Panc1 (cell line): ENCODE measurements at regions not wholly inside any gene's neighbourhood (a gene's known extent, or its start where the extent isn't known, plus 50 kb on each side); places are given as distances from the start of the nearest gene placed in this dataset.

Source experiments
- ATAC-seq: fragments of 200-7000 bp; cut with Tn5 transposase; 2 replicates; pipeline ENCODE4 v1.9.1; 2020; ENCODE audit warnings: mild to moderate bottlenecking, moderate library complexity
- BruUV-seq: library from RNA; stranded (reverse); fragments of 400-500 nt; replicated peaks from 2 replicates; lab custom pipeline; 2021; lab: Mats Ljungman, UMichigan
- CTCF ChIA-PET: fragments of 300-600 bp; sonication (Branson Sonifier 250); formaldehyde crosslinking; loops from one replicate; lab custom pipeline; 2022; ENCODE audit warnings: antibody characterized with exemption; lab: Charles Lee
- POLR2A ChIA-PET: fragments of 300-600 bp; sonication (Branson Sonifier 250); formaldehyde crosslinking; loops from one replicate; lab custom pipeline; 2022; ENCODE audit warnings: antibody characterized with exemption; lab: Charles Lee
- DNase-seq: peaks from one replicate; pipeline ENCODE4 v3.0.0-alpha.2; 2010; ENCODE audit warnings: low read depth, low spot score
- H3K27ac ChIP-seq: 2 replicates; pipeline ENCODE4 v1.5.1; 2011; ENCODE audit warnings: mild to moderate bottlenecking, low read length, inconsistent platforms
- H3K27me3 ChIP-seq: fragments of 200-500 bp; sonication (Bioruptor generic); 2 replicates; pipeline ENCODE4 v1.6.0; 2014; ENCODE audit warnings: low read length, inconsistent platforms; ENCODE audit not compliant: control insufficient read depth, insufficient read depth
- H3K36me3 ChIP-seq: fragments of 200-500 bp; sonication (Bioruptor generic); 2 replicates; pipeline ENCODE4 v1.5.1; 2014; ENCODE audit warnings: inconsistent platforms, mild to moderate bottlenecking, low read length, moderate library complexity; ENCODE audit not compliant: control insufficient read depth, insufficient read depth
- H3K4me1 ChIP-seq: 2 replicates; pipeline ENCODE4 v1.5.1; 2011; ENCODE audit warnings: inconsistent platforms, mild to moderate bottlenecking, low read length, moderate library complexity; ENCODE audit not compliant: control insufficient read depth, insufficient read depth
- H3K4me3 ChIP-seq, 2 experiments: 2 replicates each; pipeline ENCODE4 v1.5.1; 2011 to 2012; ENCODE audit warnings: low read depth in 2 of 2, low read length in 2 of 2, mild to moderate bottlenecking in 2 of 2, inconsistent platforms in 1 of 2, moderate library complexity in 1 of 2
- H3K9me3 ChIP-seq: fragments of 200-500 bp; sonication (Bioruptor generic); 2 replicates; pipeline ENCODE4 v1.5.1; 2014; ENCODE audit warnings: low read depth, mild to moderate bottlenecking, inconsistent platforms, low read length, moderate library complexity; ENCODE audit not compliant: control insufficient read depth, insufficient read depth
- CTCF ChIP-seq: fragments of 450-650 bp; IDR thresholded peaks from 2 replicates; pipeline ENCODE4 v1.5.1; 2017; ENCODE audit warnings: mild to moderate bottlenecking
- POLR2AphosphoS5 ChIP-seq: IDR thresholded peaks from 2 replicates; pipeline ENCODE4 v1.6.1; 2012; ENCODE audit warnings: mild to moderate bottlenecking, low read depth, low read length, moderate library complexity
- REST ChIP-seq, 2 experiments: IDR thresholded peaks; 2 replicates each; pipeline ENCODE4 v1.6.1; 2011 to 2012; ENCODE audit warnings: low read depth in 2 of 2, control low read depth in 1 of 2, low read length in 1 of 2, mild to moderate bottlenecking in 1 of 2, moderate library complexity in 1 of 2; ENCODE audit not compliant: insufficient read depth in 1 of 2
- SIN3A ChIP-seq: IDR thresholded peaks from 2 replicates; pipeline ENCODE4 v1.6.1; 2012; ENCODE audit warnings: low read depth, mild to moderate bottlenecking, low read length, moderate library complexity, borderline replicate concordance; ENCODE audit not compliant: insufficient read depth
- TCF7L2 ChIP-seq: IDR thresholded peaks from 2 replicates; pipeline ENCODE4 v1.6.1; 2011; ENCODE audit warnings: mild to moderate bottlenecking, low read depth, low read length, inconsistent platforms
- in situ Hi-C: cut with HindIII; loops from 2 replicates; pipeline ENCODE4 v1.10.0; 2016; ENCODE audit warnings: low sequenced_read_pairs, low pct_unique_long_range_greater_than_20kb
- intact Hi-C: fragments of 100-400 bp; cut with micrococcal nuclease; formaldehyde crosslinking; loops from one replicate; pipeline ENCODE4 v1.10.0; 2022; ENCODE audit not compliant: unreplicated experiment

GRCh38 chr4:185914583-185915199 lies 102.7 kb upstream of the SORBS2 start:
- POLR2A ChIA-PET: no interaction called here
- DNase-seq (no peak), ATAC-seq (no peak)
- CTCF ChIA-PET: no interaction called here
- TF ChIP-seq CTCF: no peak
- Histone ChIP-seq H3K27me3 (no peaks in the 10 kb centered on the region), H3K4me1 (no peaks in the 10 kb centered on the region), H3K4me3 (no peak overlapping the region), H3K36me3 (no peaks in the 10 kb centered on the region), H3K9me3 (no peaks in the 10 kb centered on the region), H3K27ac (peak overlapping the region; percentile 18; the same call in 1 of the 2 replicates)
- BruUV-seq: no TSS peak
- intact Hi-C loops: no loop called here
- in situ Hi-C loops: no loop called here

- POLR2A ChIA-PET: no interaction called here
These were observed 103.3 kb upstream of the SORBS2 start for GRCh38 chr4:185915271-185915670.

More at GRCh38 chr4:185915271-185915670, 103.3 kb upstream of the SORBS2 start:
- Histone ChIP-seq H3K4me1 (no peaks in the 10 kb centered on the region), H3K4me3 (no peak overlapping the region), H3K9me3 (no peaks in the 10 kb centered on the region), H3K36me3 (no peaks in the 10 kb centered on the region), H3K27ac (peak overlapping the region; percentile 18; the same call in 1 of the 2 replicates), H3K27me3 (no peaks in the 10 kb centered on the region)
- BruUV-seq: no TSS peak
- DNase-seq (no peak), ATAC-seq (no peak)
- no peak for TF ChIP-seq REST (IDR thresholded peaks at IDR 0.05; ENCODE audit: insufficient read depth in 1 of 2, low read depth in 2 of 2, low read length in 1 of 2)
- no peak for TF ChIP-seq SIN3A
- TF ChIP-seq TCF7L2: no peak
- TF ChIP-seq POLR2AphosphoS5: no peak
- TF ChIP-seq CTCF: no peak
- in situ Hi-C loops: no loop called here
- CTCF ChIA-PET: no interaction called here
- intact Hi-C loops: no loop called here
